ENCODE measurements at regions not wholly inside any gene's neighbourhood (a gene's known extent, or its start where the extent isn't known, plus 50 kb on each side); places are given as distances from the start of the nearest gene placed in this dataset.

DNA sequence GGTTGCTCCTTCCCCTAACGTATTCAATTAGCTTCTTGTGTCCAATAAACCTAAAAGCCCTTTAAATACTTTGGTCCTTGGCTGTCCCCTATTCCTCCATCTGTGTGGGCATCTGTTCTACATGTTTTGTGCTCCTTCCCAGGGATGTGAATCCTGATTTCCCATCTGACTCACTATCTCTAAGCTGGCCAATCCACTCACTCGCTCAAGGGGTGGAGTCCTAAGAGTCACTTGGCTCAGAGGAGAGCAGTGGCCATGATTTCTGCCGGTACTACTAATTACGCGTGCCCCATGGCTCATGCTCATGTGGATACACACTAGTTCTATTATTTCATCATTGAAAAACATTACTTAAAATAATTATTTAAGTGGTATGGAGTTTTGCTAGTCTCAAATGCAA is 89.6 kb downstream of the TAF11L14 start:
- no peak overlapping the region for H3K4me3 ChIP-seq (ENCODE audit: low read depth in 1 of 2, low read length in 1 of 2)
- TF ChIP-seq, protein P1, sequence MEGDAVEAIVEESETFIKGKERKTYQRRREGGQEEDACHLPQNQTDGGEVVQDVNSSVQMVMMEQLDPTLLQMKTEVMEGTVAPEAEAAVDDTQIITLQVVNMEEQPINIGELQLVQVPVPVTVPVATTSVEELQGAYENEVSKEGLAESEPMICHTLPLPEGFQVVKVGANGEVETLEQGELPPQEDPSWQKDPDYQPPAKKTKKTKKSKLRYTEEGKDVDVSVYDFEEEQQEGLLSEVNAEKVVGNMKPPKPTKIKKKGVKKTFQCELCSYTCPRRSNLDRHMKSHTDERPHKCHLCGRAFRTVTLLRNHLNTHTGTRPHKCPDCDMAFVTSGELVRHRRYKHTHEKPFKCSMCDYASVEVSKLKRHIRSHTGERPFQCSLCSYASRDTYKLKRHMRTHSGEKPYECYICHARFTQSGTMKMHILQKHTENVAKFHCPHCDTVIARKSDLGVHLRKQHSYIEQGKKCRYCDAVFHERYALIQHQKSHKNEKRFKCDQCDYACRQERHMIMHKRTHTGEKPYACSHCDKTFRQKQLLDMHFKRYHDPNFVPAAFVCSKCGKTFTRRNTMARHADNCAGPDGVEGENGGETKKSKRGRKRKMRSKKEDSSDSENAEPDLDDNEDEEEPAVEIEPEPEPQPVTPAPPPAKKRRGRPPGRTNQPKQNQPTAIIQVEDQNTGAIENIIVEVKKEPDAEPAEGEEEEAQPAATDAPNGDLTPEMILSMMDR (IDR thresholded peaks at IDR 0.05): no peak
- no peaks in the 10 kb centered on the region for H3K4me1 ChIP-seq (ENCODE audit: control insufficient read depth in 1 of 2, insufficient read depth in 1 of 2, low read depth in 1 of 2, low read length in 1 of 2)
- H3K27me3 ChIP-seq: no peaks in the 10 kb centered on the region
- H3K27ac ChIP-seq: no peak overlapping the region
- no peaks in the 10 kb centered on the region for H3K36me3 ChIP-seq
- H3K9me3 ChIP-seq: no peaks in the 10 kb centered on the region

GRCh38 chr5:17727098-17727497 is 92.8 kb downstream of the TAF11L14 start:
- Histone ChIP-seq H3K36me3 (no peaks in the 10 kb centered on the region), H3K4me3 (ENCODE audit: low read depth in 1 of 2, low read length in 1 of 2) (no peak overlapping the region), H3K4me1 (ENCODE audit: control insufficient read depth in 1 of 2, insufficient read depth in 1 of 2, low read depth in 1 of 2, low read length in 1 of 2) (no peaks in the 10 kb centered on the region), H3K27ac (no peak overlapping the region), H3K27me3 (no peaks in the 10 kb centered on the region), H3K9me3 (no peaks in the 10 kb centered on the region)
- TF ChIP-seq, protein P1 (IDR thresholded peaks at IDR 0.05): no peak

GRCh38 chr5:17730421-17730820 is 96.2 kb downstream of the TAF11L14 start:
- H3K4me1 ChIP-seq (ENCODE audit: control insufficient read depth in 1 of 2, insufficient read depth in 1 of 2, low read depth in 1 of 2, low read length in 1 of 2): no peaks in the 10 kb centered on the region
- no peaks in the 10 kb centered on the region for H3K27me3 ChIP-seq
- no peaks in the 10 kb centered on the region for H3K9me3 ChIP-seq
- no peak overlapping the region for H3K4me3 ChIP-seq (ENCODE audit: low read depth in 1 of 2, low read length in 1 of 2)
- TF ChIP-seq, protein P1 (IDR thresholded peaks at IDR 0.05): no peak
- H3K27ac ChIP-seq: no peak overlapping the region
- H3K36me3 ChIP-seq: no peaks in the 10 kb centered on the region

GRCh38 chr5:17732351-17732923 is 98.2 kb downstream of the TAF11L14 start:
- H3K4me3 ChIP-seq (ENCODE audit: low read depth in 1 of 2, low read length in 1 of 2): no peak overlapping the region
- no peak overlapping the region for H3K27ac ChIP-seq
- TF ChIP-seq, protein P1 (IDR thresholded peaks at IDR 0.05): no peak
- H3K27me3 ChIP-seq: no peaks in the 10 kb centered on the region
- H3K4me1 ChIP-seq (ENCODE audit: control insufficient read depth in 1 of 2, insufficient read depth in 1 of 2, low read depth in 1 of 2, low read length in 1 of 2): peaks cover 0 to 3% of the 10 kb centered on the region in 2 experiments
- H3K9me3 ChIP-seq: no peaks in the 10 kb centered on the region
- H3K36me3 ChIP-seq: no peaks in the 10 kb centered on the region

DNA sequence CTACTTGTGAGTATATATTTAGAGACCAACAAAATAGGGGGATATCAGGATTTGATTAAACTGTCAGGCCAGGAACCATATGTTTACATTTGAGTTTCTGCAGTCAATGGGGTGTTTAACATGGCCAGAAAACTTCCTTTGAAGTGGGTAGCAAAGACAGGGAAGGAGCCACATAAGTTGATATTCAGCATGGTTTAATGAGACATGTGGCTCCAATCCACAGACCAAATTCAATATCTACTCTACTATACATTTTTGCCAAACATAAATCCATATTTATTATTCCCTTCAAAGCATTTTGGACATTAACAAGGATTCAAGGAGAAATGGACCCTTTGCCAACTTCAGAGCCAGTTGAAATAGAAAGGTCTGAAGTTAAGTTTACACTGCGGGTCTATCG is 99.8 kb downstream of the TAF11L14 start:
- H3K36me3 ChIP-seq: no peaks in the 10 kb centered on the region
- H3K9me3 ChIP-seq: no peaks in the 10 kb centered on the region
- no peaks in the 10 kb centered on the region for H3K27me3 ChIP-seq
- no peak overlapping the region for H3K27ac ChIP-seq
- no peak overlapping the region for H3K4me3 ChIP-seq (ENCODE audit: low read depth in 1 of 2, low read length in 1 of 2)
- peaks cover 0 to 3% of the 10 kb centered on the region in 2 experiments for H3K4me1 ChIP-seq (ENCODE audit: control insufficient read depth in 1 of 2, insufficient read depth in 1 of 2, low read depth in 1 of 2, low read length in 1 of 2)
- TF ChIP-seq, protein P1 (IDR thresholded peaks at IDR 0.05): no peak
